PC-3 (cell line): ENCODE measurements at regions not wholly inside any gene's neighbourhood (a gene's known extent, or its start where the extent isn't known, plus 50 kb on each side); places are given as distances from the start of the nearest gene placed in this dataset.

Experiments used
- ATAC-seq: fragments of 200-7000 bp; cut with Tn5 transposase; 2 replicates; pipeline ENCODE4 v1.9.1; 2020; ENCODE audit warnings: mild to moderate bottlenecking, moderate library complexity
- BruUV-seq: library from RNA; stranded (reverse); fragments of 400-500 nt; replicated peaks from 2 replicates; lab custom pipeline; 2021; lab: Mats Ljungman, UMichigan
- CTCF ChIA-PET: fragments of 300-600 bp; sonication (Branson Sonifier 250); formaldehyde crosslinking; loops from one replicate; lab custom pipeline; 2022; ENCODE audit warnings: antibody characterized with exemption; lab: Charles Lee
- POLR2A ChIA-PET: fragments of 300-600 bp; sonication (Branson Sonifier 250); formaldehyde crosslinking; loops from one replicate; lab custom pipeline; 2022; ENCODE audit warnings: antibody characterized with exemption; ENCODE audit not compliant: unreplicated experiment; lab: Charles Lee
- DNase-seq: peaks from one replicate; pipeline ENCODE4 v3.0.0-alpha.2; 2015
- H2AFZ ChIP-seq: fragments of 300-600 bp; sonication (generic); 2 replicates; pipeline ENCODE4 v1.6.0; 2016; ENCODE audit warnings: antibody characterized with exemption, low read length
- H3F3A ChIP-seq: fragments of 300-600 bp; sonication (generic); one replicate; pipeline ENCODE4 v1.6.0; 2017; ENCODE audit warnings: antibody characterized with exemption, low read length, control low read depth, mild to moderate bottlenecking; ENCODE audit not compliant: unreplicated experiment
- H3K27ac ChIP-seq: fragments of 300-600 bp; sonication (generic); 2 replicates; pipeline ENCODE4 v1.5.1; 2016; ENCODE audit warnings: mild to moderate bottlenecking, low read length
- H3K27me3 ChIP-seq: fragments of 300-600 bp; sonication (generic); 2 replicates; pipeline ENCODE4 v1.6.1; 2016; ENCODE audit warnings: low read length, mixed read lengths
- H3K36me3 ChIP-seq: fragments of 300-600 bp; sonication (generic); 2 replicates; pipeline ENCODE4 v1.6.1; 2016; ENCODE audit warnings: low read depth, mixed run types, low read length, mixed read lengths
- H3K4me1 ChIP-seq: fragments of 300-600 bp; sonication (generic); 2 replicates; pipeline ENCODE4 v1.5.1; 2016; ENCODE audit warnings: low read length; ENCODE audit not compliant: insufficient read depth
- H3K4me2 ChIP-seq: fragments of 300-600 bp; sonication (generic); 2 replicates; pipeline ENCODE4 v1.6.0; 2016; ENCODE audit warnings: low read length
- H3K4me3 ChIP-seq: fragments of 300-600 bp; sonication (generic); 2 replicates; pipeline ENCODE4 v1.5.1; 2016; ENCODE audit warnings: mild to moderate bottlenecking, low read length, mixed read lengths
- H3K79me2 ChIP-seq: fragments of 300-600 bp; sonication (generic); 2 replicates; pipeline ENCODE4 v1.6.1; 2017; ENCODE audit warnings: low read length, mixed read lengths
- H3K9ac ChIP-seq: fragments of 300-600 bp; sonication (generic); 2 replicates; pipeline ENCODE4 v1.6.0; 2016; ENCODE audit warnings: mild to moderate bottlenecking, low read length
- H3K9me2 ChIP-seq: fragments of 300-600 bp; sonication (generic); replicated peaks from 2 replicates; pipeline ENCODE4 v1.6.1; 2016; ENCODE audit warnings: mixed run types, low read length, mixed read lengths
- H3K9me3 ChIP-seq: fragments of 300-600 bp; sonication (generic); 2 replicates; pipeline ENCODE4 v1.6.1; 2016; ENCODE audit warnings: low read length, mixed read lengths
- H4K20me1 ChIP-seq: fragments of 300-600 bp; sonication (generic); 2 replicates; pipeline ENCODE4 v1.6.1; 2016; ENCODE audit warnings: low read length, mixed read lengths
- CTCF ChIP-seq: fragments of 300-600 bp; sonication (generic); conservative IDR thresholded peaks from 2 replicates; pipeline ENCODE4 v1.5.1; 2017; ENCODE audit warnings: antibody characterized with exemption, low read depth, mild to moderate bottlenecking, low read length
- EZH2 ChIP-seq: fragments of 300-600 bp; sonication (generic); IDR thresholded peaks from one replicate; pipeline ENCODE4 v1.6.1; 2017; ENCODE audit warnings: antibody characterized with exemption, mild to moderate bottlenecking, low read length; ENCODE audit not compliant: unreplicated experiment
- EZH2phosphoT487 ChIP-seq: fragments of 300-600 bp; sonication (generic); IDR thresholded peaks from 2 replicates; pipeline ENCODE4 v1.6.1; 2018; ENCODE audit warnings: mild to moderate bottlenecking, antibody characterized with exemption, low read length, borderline replicate concordance
- intact Hi-C: fragments of 100-400 bp; cut with micrococcal nuclease; formaldehyde crosslinking; loops from 2 replicates; pipeline ENCODE4 v1.9.0; 2023

GRCh38 chr9:119435076-119435475 lies 65.8 kb upstream of the BRINP1 start:
- BruUV-seq, result no TSS peak
- no peak overlapping the region for H3K4me3 ChIP-seq
- no peak overlapping the region for H3K4me2 ChIP-seq
- no peaks in the 10 kb centered on the region for H3K36me3 ChIP-seq
- no peak for DNase-seq
- no peaks in the 10 kb centered on the region for H3K9me2 ChIP-seq
- H3K9me3 ChIP-seq, result no peaks in the 10 kb centered on the region
- no peak overlapping the region for H3K9ac ChIP-seq
- no peak for ATAC-seq
- no peaks in the 10 kb centered on the region for H3K79me2 ChIP-seq
- H3K4me1 ChIP-seq, result no peaks in the 10 kb centered on the region
- POLR2A ChIA-PET, result no interaction called here
- H4K20me1 ChIP-seq, result no peaks in the 10 kb centered on the region
- no peak for TF ChIP-seq CTCF
- TF ChIP-seq EZH2, result no peak
- TF ChIP-seq EZH2phosphoT487, result no peak
- no peaks in the 10 kb centered on the region for H3F3A ChIP-seq
- H2AFZ ChIP-seq, result no peak overlapping the region
- H3K27ac ChIP-seq, result no peak overlapping the region
- intact Hi-C loops, result no loop called here
- H3K27me3 ChIP-seq, result no peaks in the 10 kb centered on the region
- CTCF ChIA-PET, result no interaction called here

GRCh38 chr9:119432428-119432827 lies 63.2 kb upstream of the BRINP1 start:
- Histone ChIP-seq H3K27me3 (no peaks in the 10 kb centered on the region), H3K9me2 (no peaks in the 10 kb centered on the region), H3K4me1 (no peaks in the 10 kb centered on the region), H4K20me1 (no peaks in the 10 kb centered on the region), H3F3A (no peaks in the 10 kb centered on the region), H3K27ac (no peak overlapping the region), H3K79me2 (no peaks in the 10 kb centered on the region), H3K36me3 (no peaks in the 10 kb centered on the region), H3K4me2 (no peak overlapping the region), H3K9ac (no peak overlapping the region), H2AFZ (no peak overlapping the region), H3K9me3 (no peaks in the 10 kb centered on the region), H3K4me3 (no peak overlapping the region)
- POLR2A ChIA-PET, result no interaction called here
- no TSS peak for BruUV-seq
- DNase-seq (no peak), ATAC-seq (no peak)
- CTCF ChIA-PET, result no interaction called here
- intact Hi-C loops, result no loop called here
- TF ChIP-seq CTCF, result no peak
- TF ChIP-seq EZH2, result no peak
- no peak for TF ChIP-seq EZH2phosphoT487

DNA sequence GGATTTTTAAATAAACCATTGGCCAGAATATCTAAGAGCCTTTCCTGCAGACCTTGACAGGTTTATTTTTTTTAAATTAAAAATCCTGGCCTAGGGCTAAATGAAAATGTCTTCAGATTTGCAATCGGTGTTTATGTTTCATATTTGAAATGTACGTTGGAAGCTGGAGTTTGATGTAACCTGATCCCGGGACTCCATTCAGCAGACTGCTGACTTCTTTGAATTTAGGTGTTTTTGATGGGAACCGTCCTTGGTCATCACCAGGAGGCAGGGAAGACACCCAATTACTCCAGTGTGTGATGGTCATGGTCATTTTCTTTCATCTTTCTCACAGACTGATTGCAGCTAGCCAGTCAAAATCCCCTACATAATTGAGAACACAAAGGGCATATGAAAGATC lies 60.1 kb upstream of the BRINP1 start:
- H3K4me3 ChIP-seq, result no peak overlapping the region
- H3K9ac ChIP-seq, result no peak overlapping the region
- BruUV-seq, result no TSS peak
- no peaks in the 10 kb centered on the region for H3K27me3 ChIP-seq
- no peak overlapping the region for H3K4me2 ChIP-seq
- H3K4me1 ChIP-seq, result no peaks in the 10 kb centered on the region
- ATAC-seq (no peak), DNase-seq (no peak)
- no peaks in the 10 kb centered on the region for H3K36me3 ChIP-seq
- ChIA-PET POLR2A (no interaction called here), CTCF (no interaction called here)
- H3K27ac ChIP-seq, result no peak overlapping the region
- intact Hi-C loops, result no loop called here
- H3K9me2 ChIP-seq, result no peaks in the 10 kb centered on the region
- no peaks in the 10 kb centered on the region for H3K79me2 ChIP-seq
- H3K9me3 ChIP-seq, result no peaks in the 10 kb centered on the region
- TF ChIP-seq CTCF (no peak), EZH2phosphoT487 (no peak), EZH2 (no peak)
- H3F3A ChIP-seq, result no peaks in the 10 kb centered on the region
- no peaks in the 10 kb centered on the region for H4K20me1 ChIP-seq
- no peak overlapping the region for H2AFZ ChIP-seq
